ENCODE measurements at regions not wholly inside any gene's neighbourhood (a gene's known extent, or its start where the extent isn't known, plus 50 kb on each side); places are given as distances from the start of the nearest gene placed in this dataset.
A peak's percentile ranks its signal among the peaks of the same experiment; 100 is the strongest.

GRCh38 chr19:16000024-16000663, 51.3 kb downstream of the OR10H4 start:
- Mint-ChIP-seq H3K36me3 (ENCODE audit: unreplicated experiment) (no peaks in the 10 kb centered on the region), H3K27ac (ENCODE audit: unreplicated experiment) (no peak overlapping the region), H3K4me1 (ENCODE audit: unreplicated experiment) (peaks cover 8% of the 10 kb centered on the region), H3K4me3 (ENCODE audit: unreplicated experiment) (no peak overlapping the region), H3K27me3 (ENCODE audit: unreplicated experiment) (peaks cover 13% of the 10 kb centered on the region), H3K9me3 (ENCODE audit: unreplicated experiment) (no peaks in the 10 kb centered on the region)
- TF ChIP-seq CTCF (IDR thresholded peaks at IDR 0.05), result no peak
- DNase-seq (ENCODE audit: extremely low spot score, unreplicated experiment), result peak; percentile 56

GRCh38 chr19:16001481-16002312, 52.9 kb downstream of the OR10H4 start:
- peaks cover 13% of the 10 kb centered on the region for H3K27me3 Mint-ChIP-seq (ENCODE audit: unreplicated experiment)
- H3K9me3 Mint-ChIP-seq (ENCODE audit: unreplicated experiment), result no peaks in the 10 kb centered on the region
- H3K27ac Mint-ChIP-seq (ENCODE audit: unreplicated experiment), result no peak overlapping the region
- no peak for TF ChIP-seq CTCF (IDR thresholded peaks at IDR 0.05)
- peaks cover 8% of the 10 kb centered on the region for H3K4me1 Mint-ChIP-seq (ENCODE audit: unreplicated experiment)
- H3K36me3 Mint-ChIP-seq (ENCODE audit: unreplicated experiment), result no peaks in the 10 kb centered on the region
- DNase-seq (ENCODE audit: extremely low spot score, unreplicated experiment), result peak; percentile 76
- H3K4me3 Mint-ChIP-seq (ENCODE audit: unreplicated experiment), result peak overlapping the region; percentile 24

GRCh38 chr19:16002406-16003384, 53.9 kb downstream of the OR10H4 start:
- no peaks in the 10 kb centered on the region for H3K9me3 Mint-ChIP-seq (ENCODE audit: unreplicated experiment)
- H3K4me3 Mint-ChIP-seq (ENCODE audit: unreplicated experiment), result peak overlapping the region; percentile 24
- no peak for TF ChIP-seq CTCF (IDR thresholded peaks at IDR 0.05)
- H3K27ac Mint-ChIP-seq (ENCODE audit: unreplicated experiment), result no peak overlapping the region
- no peaks in the 10 kb centered on the region for H3K36me3 Mint-ChIP-seq (ENCODE audit: unreplicated experiment)
- peaks cover 13% of the 10 kb centered on the region for H3K27me3 Mint-ChIP-seq (ENCODE audit: unreplicated experiment)
- peak; percentile 64 for DNase-seq (ENCODE audit: extremely low spot score, unreplicated experiment)
- H3K4me1 Mint-ChIP-seq (ENCODE audit: unreplicated experiment), result peaks cover 8% of the 10 kb centered on the region

GRCh38 chr19:16003391-16003790, 54.6 kb downstream of the OR10H4 start:
- H3K9me3 Mint-ChIP-seq (ENCODE audit: unreplicated experiment), result no peaks in the 10 kb centered on the region
- TF ChIP-seq CTCF (IDR thresholded peaks at IDR 0.05), result no peak
- peaks cover 15% of the 10 kb centered on the region for H3K27me3 Mint-ChIP-seq (ENCODE audit: unreplicated experiment)
- H3K4me3 Mint-ChIP-seq (ENCODE audit: unreplicated experiment), result no peak overlapping the region
- peaks cover 8% of the 10 kb centered on the region for H3K4me1 Mint-ChIP-seq (ENCODE audit: unreplicated experiment)
- no peaks in the 10 kb centered on the region for H3K36me3 Mint-ChIP-seq (ENCODE audit: unreplicated experiment)
- no peak overlapping the region for H3K27ac Mint-ChIP-seq (ENCODE audit: unreplicated experiment)
- no peak for DNase-seq (ENCODE audit: extremely low spot score, unreplicated experiment)
